ENCODE measurements at regions not wholly inside any gene's neighbourhood (a gene's known extent, or its start where the extent isn't known, plus 50 kb on each side); places are given as distances from the start of the nearest gene placed in this dataset.
"Not testable (repeated sequence)": the region's sequence is repeated elsewhere in the genome, so short reads cannot be mapped to it uniquely, and the experiment has no call there.

- no peak for DNase-seq
These were observed 341.1 kb downstream of the PDCD6IP start for GRCh38 chr3:34139566-34139965.

GRCh38 chr3:34140616-34141015 is 342.2 kb downstream of the PDCD6IP start:
- DNase-seq = no peak

GRCh38 chr3:34141841-34142337 is 343.5 kb downstream of the PDCD6IP start:
- no peak for DNase-seq

GRCh38 chr3:34145796-34146195 is 347.4 kb downstream of the PDCD6IP start:
- no peak for DNase-seq

GRCh38 chr3:34146596-34146995 is 348.2 kb downstream of the PDCD6IP start:
- no peak for DNase-seq

GRCh38 chr3:34150992-34151391 is 352.6 kb downstream of the PDCD6IP start:
- no peak for DNase-seq

- DNase-seq = no peak
These were observed 354.2 kb downstream of the PDCD6IP start for GRCh38 chr3:34152656-34153055.

- DNase-seq = no peak
These were observed 356.7 kb downstream of the PDCD6IP start for GRCh38 chr3:34155108-34155507.

- no peak for DNase-seq
These were observed 357.2 kb downstream of the PDCD6IP start for GRCh38 chr3:34155666-34156065.

- no peak for DNase-seq
These were observed 359.1 kb downstream of the PDCD6IP start for GRCh38 chr3:34157491-34157890.

- DNase-seq = no peak
These were observed 361.4 kb downstream of the PDCD6IP start for GRCh38 chr3:34159613-34160420.

GRCh38 chr3:34169636-34170035 is 371.2 kb downstream of the PDCD6IP start:
- DNase-seq = not testable (repeated sequence)

- no peak for DNase-seq
These were observed 376.3 kb downstream of the PDCD6IP start for GRCh38 chr3:34174740-34175139.

GRCh38 chr3:34175636-34176176 is 377.3 kb downstream of the PDCD6IP start:
- DNase-seq = no peak

- no peak for DNase-seq
These were observed 378.3 kb downstream of the PDCD6IP start for GRCh38 chr3:34176723-34177122.

GRCh38 chr3:34178415-34178814 is 380.0 kb downstream of the PDCD6IP start:
- DNase-seq = no peak

- DNase-seq = no peak
These were observed 381.3 kb downstream of the PDCD6IP start for GRCh38 chr3:34179716-34180115.

GRCh38 chr3:34180532-34180931 is 382.1 kb downstream of the PDCD6IP start:
- no peak for DNase-seq

- no peak for DNase-seq
These were observed 384.7 kb downstream of the PDCD6IP start for GRCh38 chr3:34183114-34183513.

GRCh38 chr3:34183611-34184340 is 385.3 kb downstream of the PDCD6IP start:
- DNase-seq = no peak

GRCh38 chr3:34185301-34185700 is 386.9 kb downstream of the PDCD6IP start:
- no peak for DNase-seq

GRCh38 chr3:34189133-34189532 is 390.7 kb downstream of the PDCD6IP start:
- no peak for DNase-seq

GRCh38 chr3:34196914-34197313 is 398.5 kb downstream of the PDCD6IP start:
- no peak for DNase-seq

- no peak for DNase-seq
These were observed 399.9 kb downstream of the PDCD6IP start for GRCh38 chr3:34198309-34198708.
